Lung (tissue), 11 donors: ENCODE measurements at regions not wholly inside any gene's neighbourhood (a gene's known extent, or its start where the extent isn't known, plus 50 kb on each side); places are given as distances from the start of the nearest gene placed in this dataset.

ENCODE experiments used
- ATAC-seq: fragments of 200-7000 bp; cut with Tn5 transposase; one replicate; pipeline ENCODE4 v1.9.1; 2020; ENCODE audit warnings: moderate number of reproducible peaks; ENCODE audit not compliant: insufficient read depth, low FRiP score
- DNase-seq, 3 donors: peaks; one replicate each; pipeline ENCODE4 v3.0.0-alpha.2; 2013 to 2017
- H3K27ac ChIP-seq, 2 donors: one replicate each; pipeline ENCODE4 v1.5.1; 2013; ENCODE audit warnings: mild to moderate bottlenecking in 2 of 2, moderate library complexity in 2 of 2, control low read depth in 1 of 2, inconsistent platforms in 1 of 2, low read depth in 1 of 2, low read length in 1 of 2
- H3K27me3 ChIP-seq, 3 donors: one replicate each; pipeline ENCODE4 v1.5.1; 2013; ENCODE audit warnings: low read length in 2 of 3; ENCODE audit not compliant: control insufficient read depth in 3 of 3, insufficient read depth in 3 of 3
- H3K36me3 ChIP-seq, 4 donors: one replicate each; pipeline ENCODE4 v1.5.1; 2013; ENCODE audit warnings: low read length in 4 of 4, mild to moderate bottlenecking in 1 of 4, moderate library complexity in 1 of 4; ENCODE audit not compliant: control insufficient read depth in 4 of 4, insufficient read depth in 4 of 4
- H3K4me1 ChIP-seq, 5 donors: one replicate each; pipeline ENCODE4 v1.5.1; 2013; ENCODE audit warnings: low read length in 5 of 5, mild to moderate bottlenecking in 2 of 5, moderate library complexity in 1 of 5; ENCODE audit not compliant: control insufficient read depth in 5 of 5, insufficient read depth in 5 of 5
- H3K4me3 ChIP-seq: one replicate; pipeline ENCODE4 v1.5.1; 2013; ENCODE audit warnings: mild to moderate bottlenecking, control low read depth, moderate library complexity
- H3K9ac ChIP-seq, 2 donors: one replicate each; pipeline ENCODE4 v1.5.1; 2013; ENCODE audit warnings: low read length in 2 of 2, control low read depth in 1 of 2; ENCODE audit not compliant: insufficient read depth in 1 of 2
- H3K9me3 ChIP-seq, 4 donors: one replicate each; pipeline ENCODE4 v1.5.1; 2013; ENCODE audit warnings: low read length in 3 of 4, mild to moderate bottlenecking in 1 of 4, moderate library complexity in 1 of 4; ENCODE audit not compliant: control insufficient read depth in 4 of 4, insufficient read depth in 3 of 4
- WGBS, 2 donors: extraction: QIAGEN DNeasy Blood & Tissue Kit; methylation state at CpG; one replicate each; pipeline ENCODE4 v1.1.7; 2013; 5-methylcytosine and 5-hydroxymethylcytosine counted together
- TF ChIP-seq, protein P1 (sequence below): IDR thresholded peaks from 2 replicates; pipeline ENCODE4 v1.5.1; 2012; ENCODE audit warnings: mild to moderate bottlenecking; ENCODE audit errors: control extremely low read depth, extremely low read depth
- donor health status: control.
- donor health status: control.
- donor health status: Bipolar disorder and iron deficiency.
- donor health status: healthy.
- donor health status: DM: yes; HTN: yes; CAD: no.

DNA sequence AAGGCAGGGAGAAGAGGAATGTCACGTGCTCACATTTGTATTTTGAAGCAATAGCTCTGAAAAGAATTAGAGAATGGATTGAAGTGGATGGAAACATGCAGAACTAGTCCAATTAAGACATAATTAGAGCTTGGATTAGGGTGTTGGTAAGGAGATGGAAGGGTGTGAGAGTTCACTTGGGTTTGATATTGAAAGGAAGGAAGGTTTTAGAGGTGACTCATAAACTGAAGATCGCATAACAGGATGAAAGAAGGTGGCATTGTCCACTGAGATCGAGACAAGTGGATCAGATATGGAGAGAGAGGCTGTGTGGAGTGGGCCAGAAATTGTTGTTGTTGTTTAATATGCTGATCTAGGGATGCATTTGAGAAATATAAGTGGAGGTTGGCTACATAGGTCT is 244.0 kb upstream of the SMIM31 start:
- DNase-seq (no peak), ATAC-seq (no peak)
- H3K4me1 ChIP-seq = peaks cover 0 to 22% (median 0%) of the 10 kb centered on the region in 5 donors
- no peaks in the 10 kb centered on the region for H3K27me3 ChIP-seq
- H3K9me3 ChIP-seq = no peaks in the 10 kb centered on the region
- 34 to 35% methylated on average over 3 of the region's 3 CpGs for WGBS, 2 donors
- H3K36me3 ChIP-seq = no peaks in the 10 kb centered on the region
- H3K27ac ChIP-seq = no peak overlapping the region
- no peak overlapping the region for H3K9ac ChIP-seq
- no peak overlapping the region for H3K4me3 ChIP-seq
- TF ChIP-seq, protein P1, sequence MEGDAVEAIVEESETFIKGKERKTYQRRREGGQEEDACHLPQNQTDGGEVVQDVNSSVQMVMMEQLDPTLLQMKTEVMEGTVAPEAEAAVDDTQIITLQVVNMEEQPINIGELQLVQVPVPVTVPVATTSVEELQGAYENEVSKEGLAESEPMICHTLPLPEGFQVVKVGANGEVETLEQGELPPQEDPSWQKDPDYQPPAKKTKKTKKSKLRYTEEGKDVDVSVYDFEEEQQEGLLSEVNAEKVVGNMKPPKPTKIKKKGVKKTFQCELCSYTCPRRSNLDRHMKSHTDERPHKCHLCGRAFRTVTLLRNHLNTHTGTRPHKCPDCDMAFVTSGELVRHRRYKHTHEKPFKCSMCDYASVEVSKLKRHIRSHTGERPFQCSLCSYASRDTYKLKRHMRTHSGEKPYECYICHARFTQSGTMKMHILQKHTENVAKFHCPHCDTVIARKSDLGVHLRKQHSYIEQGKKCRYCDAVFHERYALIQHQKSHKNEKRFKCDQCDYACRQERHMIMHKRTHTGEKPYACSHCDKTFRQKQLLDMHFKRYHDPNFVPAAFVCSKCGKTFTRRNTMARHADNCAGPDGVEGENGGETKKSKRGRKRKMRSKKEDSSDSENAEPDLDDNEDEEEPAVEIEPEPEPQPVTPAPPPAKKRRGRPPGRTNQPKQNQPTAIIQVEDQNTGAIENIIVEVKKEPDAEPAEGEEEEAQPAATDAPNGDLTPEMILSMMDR = no peak

DNA sequence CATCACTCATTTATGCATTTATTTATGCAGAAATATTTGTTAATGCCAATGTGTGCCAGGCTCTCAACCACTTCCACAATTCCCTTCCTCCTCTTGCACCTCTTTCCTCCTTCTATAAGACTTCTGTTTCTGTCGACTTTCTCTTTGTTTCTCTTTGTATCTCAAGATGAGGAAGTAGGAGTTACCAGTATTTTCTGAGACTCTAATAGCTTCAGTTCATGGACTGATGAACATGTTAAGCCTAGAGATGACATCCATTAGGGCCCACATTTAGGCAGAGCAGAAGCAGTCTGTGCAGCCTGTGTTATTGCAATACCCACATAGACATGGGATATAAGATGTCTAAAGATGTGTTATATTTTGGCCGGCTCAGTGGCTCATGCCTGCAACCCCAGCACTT is 241.8 kb upstream of the SMIM31 start:
- H3K27me3 ChIP-seq = no peaks in the 10 kb centered on the region
- H3K4me1 ChIP-seq = peaks cover 0 to 20% (median 0%) of the 10 kb centered on the region in 5 donors
- H3K4me3 ChIP-seq = no peak overlapping the region
- ATAC-seq = no peak
- WGBS, 2 donors = 39 to 64% methylated on average over 2 of the region's 2 CpGs
- TF ChIP-seq, protein P1 = no peak
- DNase-seq = no peak
- H3K9ac ChIP-seq = no peak overlapping the region
- H3K27ac ChIP-seq = no peak overlapping the region
- H3K36me3 ChIP-seq = no peaks in the 10 kb centered on the region
- no peaks in the 10 kb centered on the region for H3K9me3 ChIP-seq

DNA sequence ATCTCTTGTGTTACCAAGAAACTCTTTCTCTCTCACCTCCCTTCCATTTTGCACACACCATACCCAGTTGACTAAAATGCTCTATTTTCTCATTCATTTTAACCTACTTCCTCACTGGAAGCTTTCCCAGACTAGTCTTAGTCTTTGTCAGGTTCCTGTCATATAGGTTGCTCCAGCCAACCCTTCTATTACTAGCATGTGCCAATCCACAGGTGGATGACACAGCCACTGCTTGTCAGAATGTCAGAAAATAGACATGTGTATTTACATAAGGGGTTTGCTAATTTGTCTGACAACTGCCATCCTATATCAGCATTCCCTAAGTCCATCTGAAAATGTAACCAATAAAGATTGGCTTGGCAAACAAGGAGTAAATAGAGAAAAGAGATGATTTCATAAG is 239.2 kb upstream of the SMIM31 start:
- ATAC-seq (no peak), DNase-seq (no peak)
- Histone ChIP-seq H3K36me3 (no peaks in the 10 kb centered on the region), H3K9ac (no peak overlapping the region), H3K4me3 (no peak overlapping the region), H3K4me1 (no peaks in the 10 kb centered on the region), H3K27ac (no peak overlapping the region), H3K27me3 (no peaks in the 10 kb centered on the region), H3K9me3 (no peaks in the 10 kb centered on the region)
- TF ChIP-seq, protein P1 = no peak

DNA sequence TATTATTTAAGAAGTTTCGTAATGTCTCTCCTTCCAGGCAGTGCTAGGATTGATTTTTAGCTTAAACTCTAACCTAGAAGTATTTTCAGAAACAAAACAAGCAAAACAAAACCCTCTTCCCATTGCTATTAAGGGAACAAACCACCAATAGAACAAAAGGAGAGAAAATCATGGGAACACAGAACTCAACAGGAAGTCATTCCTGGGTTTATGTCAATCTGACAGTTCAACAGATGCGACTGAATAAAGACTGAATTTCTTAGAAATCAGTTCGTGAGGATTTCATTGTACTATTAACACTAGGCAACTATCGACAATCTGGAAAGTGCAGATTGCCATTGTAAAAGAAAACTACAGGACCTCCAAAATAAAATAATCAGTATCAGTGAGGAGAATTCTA is 229.1 kb upstream of the SMIM31 start:
- H3K4me3 ChIP-seq = no peak overlapping the region
- H3K27ac ChIP-seq = no peak overlapping the region
- no peaks in the 10 kb centered on the region for H3K27me3 ChIP-seq
- WGBS, 2 donors = 60 to 68% methylated on average over 4 of the region's 4 CpGs
- no peak for DNase-seq
- TF ChIP-seq, protein P1 = no peak
- peaks cover 0 to 5% (median 0%) of the 10 kb centered on the region in 4 donors for H3K9me3 ChIP-seq
- no peak overlapping the region for H3K9ac ChIP-seq
- H3K36me3 ChIP-seq = no peaks in the 10 kb centered on the region
- ATAC-seq = no peak
- no peaks in the 10 kb centered on the region for H3K4me1 ChIP-seq
